PFSK-1 (cell line): ENCODE measurements at regions not wholly inside any gene's neighbourhood (a gene's known extent, or its start where the extent isn't known, plus 50 kb on each side); places are given as distances from the start of the nearest gene placed in this dataset.

Experiments used
- FOXP2 ChIP-seq: optimal IDR thresholded peaks from 2 replicates; pipeline ENCODE3; 2011; ENCODE audit warnings: borderline replicate concordance, control low read depth, inconsistent platforms; ENCODE audit not compliant: insufficient read depth; ENCODE audit errors: extremely low read length, extremely low read depth
- POLR2AphosphoS5 ChIP-seq: IDR thresholded peaks from 2 replicates; pipeline ENCODE4 v1.6.1; 2012; ENCODE audit warnings: low read depth, mild to moderate bottlenecking, control low read depth, low read length, moderate library complexity
- SIN3A ChIP-seq: IDR thresholded peaks from 2 replicates; pipeline ENCODE4 v1.6.1; 2012; ENCODE audit warnings: mild to moderate bottlenecking, low read length, moderate library complexity, borderline replicate concordance; ENCODE audit not compliant: insufficient read depth
- TAF1 ChIP-seq: IDR thresholded peaks from 2 replicates; pipeline ENCODE4 v1.6.1; 2012; ENCODE audit warnings: low read length, control low read depth, borderline replicate concordance; ENCODE audit not compliant: insufficient read depth
- TF ChIP-seq, protein P1 (sequence below), 2 experiments: IDR thresholded peaks; 2 replicates each; pipeline versions ENCODE4 v1.6.1 to v1.8.0; 2011 to 2012; ENCODE audit warnings: low read depth in 2 of 2, low read length in 2 of 2, control low read depth in 1 of 2, inconsistent platforms in 1 of 2, mild to moderate bottlenecking in 1 of 2, moderate library complexity in 1 of 2; ENCODE audit not compliant: insufficient read depth in 1 of 2

- TF ChIP-seq FOXP2 (no peak), TAF1 (no peak), POLR2AphosphoS5 (no peak), SIN3A (no peak)
- TF ChIP-seq, protein P1, sequence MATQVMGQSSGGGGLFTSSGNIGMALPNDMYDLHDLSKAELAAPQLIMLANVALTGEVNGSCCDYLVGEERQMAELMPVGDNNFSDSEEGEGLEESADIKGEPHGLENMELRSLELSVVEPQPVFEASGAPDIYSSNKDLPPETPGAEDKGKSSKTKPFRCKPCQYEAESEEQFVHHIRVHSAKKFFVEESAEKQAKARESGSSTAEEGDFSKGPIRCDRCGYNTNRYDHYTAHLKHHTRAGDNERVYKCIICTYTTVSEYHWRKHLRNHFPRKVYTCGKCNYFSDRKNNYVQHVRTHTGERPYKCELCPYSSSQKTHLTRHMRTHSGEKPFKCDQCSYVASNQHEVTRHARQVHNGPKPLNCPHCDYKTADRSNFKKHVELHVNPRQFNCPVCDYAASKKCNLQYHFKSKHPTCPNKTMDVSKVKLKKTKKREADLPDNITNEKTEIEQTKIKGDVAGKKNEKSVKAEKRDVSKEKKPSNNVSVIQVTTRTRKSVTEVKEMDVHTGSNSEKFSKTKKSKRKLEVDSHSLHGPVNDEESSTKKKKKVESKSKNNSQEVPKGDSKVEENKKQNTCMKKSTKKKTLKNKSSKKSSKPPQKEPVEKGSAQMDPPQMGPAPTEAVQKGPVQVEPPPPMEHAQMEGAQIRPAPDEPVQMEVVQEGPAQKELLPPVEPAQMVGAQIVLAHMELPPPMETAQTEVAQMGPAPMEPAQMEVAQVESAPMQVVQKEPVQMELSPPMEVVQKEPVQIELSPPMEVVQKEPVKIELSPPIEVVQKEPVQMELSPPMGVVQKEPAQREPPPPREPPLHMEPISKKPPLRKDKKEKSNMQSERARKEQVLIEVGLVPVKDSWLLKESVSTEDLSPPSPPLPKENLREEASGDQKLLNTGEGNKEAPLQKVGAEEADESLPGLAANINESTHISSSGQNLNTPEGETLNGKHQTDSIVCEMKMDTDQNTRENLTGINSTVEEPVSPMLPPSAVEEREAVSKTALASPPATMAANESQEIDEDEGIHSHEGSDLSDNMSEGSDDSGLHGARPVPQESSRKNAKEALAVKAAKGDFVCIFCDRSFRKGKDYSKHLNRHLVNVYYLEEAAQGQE (IDR thresholded peaks at IDR 0.05; ENCODE audit: insufficient read depth in 1 of 2, low read depth in 2 of 2, low read length in 2 of 2), result no peak
Observed at GRCh38 chr4:181685911-181686310, 557.3 kb upstream of the TENM3 start.

- TF ChIP-seq, protein P1 (IDR thresholded peaks at IDR 0.05; ENCODE audit: insufficient read depth in 1 of 2, low read depth in 2 of 2, low read length in 2 of 2), result no peak
- no peak for TF ChIP-seq FOXP2
- TF ChIP-seq TAF1, result no peak
- no peak for TF ChIP-seq SIN3A
- TF ChIP-seq POLR2AphosphoS5, result no peak
Observed at GRCh38 chr4:181687116-181687515, 556.1 kb upstream of the TENM3 start.

- TF ChIP-seq SIN3A (no peak), POLR2AphosphoS5 (no peak), FOXP2 (no peak), TAF1 (no peak)
- TF ChIP-seq, protein P1 (IDR thresholded peaks at IDR 0.05; ENCODE audit: insufficient read depth in 1 of 2, low read depth in 2 of 2, low read length in 2 of 2), result no peak
Observed at GRCh38 chr4:181688432-181688831, 554.8 kb upstream of the TENM3 start.

GRCh38 chr4:181688872-181689271 lies 554.3 kb upstream of the TENM3 start:
- TF ChIP-seq, protein P1 (IDR thresholded peaks at IDR 0.05; ENCODE audit: insufficient read depth in 1 of 2, low read depth in 2 of 2, low read length in 2 of 2), result no peak
- TF ChIP-seq POLR2AphosphoS5, result no peak
- TF ChIP-seq FOXP2, result no peak
- no peak for TF ChIP-seq SIN3A
- TF ChIP-seq TAF1, result no peak

- no peak for TF ChIP-seq SIN3A
- TF ChIP-seq TAF1, result no peak
- no peak for TF ChIP-seq FOXP2
- TF ChIP-seq, protein P1 (IDR thresholded peaks at IDR 0.05; ENCODE audit: insufficient read depth in 1 of 2, low read depth in 2 of 2, low read length in 2 of 2), result no peak
- no peak for TF ChIP-seq POLR2AphosphoS5
Observed at GRCh38 chr4:181690498-181690897, 552.7 kb upstream of the TENM3 start.
